Thyroid gland (tissue), 4 donors: ENCODE measurements at regions not wholly inside any gene's neighbourhood (a gene's known extent, or its start where the extent isn't known, plus 50 kb on each side); places are given as distances from the start of the nearest gene placed in this dataset.
A peak's percentile ranks its signal among the peaks of the same experiment; 100 is the strongest.

Experiments used
- DNase-seq, 2 donors: peaks; one replicate each; pipeline ENCODE4 v3.0.0-alpha.2; 2019
- H3K27ac ChIP-seq, 3 donors: fragments of 200-600 bp; sonication (generic); 1 replicate in 2 of 3; 2 replicates in 1 of 3; pipeline ENCODE4 v1.5.1; 2016 to 2019; ENCODE audit warnings: mild to moderate bottlenecking in 1 of 3, moderate library complexity in 1 of 3
- H3K27me3 ChIP-seq: fragments of 200-600 bp; sonication (generic); one replicate; pipeline ENCODE4 v1.5.1; 2019
- H3K36me3 ChIP-seq, 2 donors: fragments of 200-600 bp; sonication (generic); one replicate each; pipeline ENCODE4 v1.5.1; 2016 to 2019
- H3K4me1 ChIP-seq, 2 donors: fragments of 200-600 bp; sonication (generic); one replicate each; pipeline ENCODE4 v1.5.1; 2017 to 2019
- H3K4me3 ChIP-seq, 3 donors: fragments of 200-600 bp; sonication (generic); replicated peaks in 1 of 3; 1 replicate in 2 of 3; 2 replicates in 1 of 3; pipeline ENCODE4 v1.5.1; 2016; ENCODE audit warnings: mild to moderate bottlenecking in 1 of 3
- H3K9me3 ChIP-seq: fragments of 200-600 bp; sonication (generic); one replicate; pipeline ENCODE4 v1.5.1; 2017
- POLR2A ChIP-seq, 2 donors: fragments of 450-650 bp; IDR thresholded peaks; one replicate each; pipeline ENCODE4 v1.6.1; 2017; ENCODE audit warnings: antibody characterized with exemption in 2 of 2, mild to moderate bottlenecking in 2 of 2, moderate library complexity in 1 of 2
- WGBS, 2 donors: methylation state at CpG; one replicate each; pipeline ENCODE4 v1.1.5; 2017; 5-methylcytosine and 5-hydroxymethylcytosine counted together
- intact Hi-C: fragments of 100-400 bp; cut with DNase I; formaldehyde crosslinking; loops from one replicate; pipeline ENCODE4 v1.15.1; 2023
- TF ChIP-seq, protein P1 (sequence below), 6 experiments: fragments of 200-600 bp in 3 of 6; fragments of 450-650 bp in 3 of 6; sonication (generic) in 3 of 6; IDR thresholded peaks; one replicate each; pipeline ENCODE4 v1.5.1; 2016 to 2019; ENCODE audit warnings: antibody characterized with exemption in 6 of 6, mild to moderate bottlenecking in 2 of 6, inconsistent platforms in 1 of 6, moderate library complexity in 1 of 6

DNA sequence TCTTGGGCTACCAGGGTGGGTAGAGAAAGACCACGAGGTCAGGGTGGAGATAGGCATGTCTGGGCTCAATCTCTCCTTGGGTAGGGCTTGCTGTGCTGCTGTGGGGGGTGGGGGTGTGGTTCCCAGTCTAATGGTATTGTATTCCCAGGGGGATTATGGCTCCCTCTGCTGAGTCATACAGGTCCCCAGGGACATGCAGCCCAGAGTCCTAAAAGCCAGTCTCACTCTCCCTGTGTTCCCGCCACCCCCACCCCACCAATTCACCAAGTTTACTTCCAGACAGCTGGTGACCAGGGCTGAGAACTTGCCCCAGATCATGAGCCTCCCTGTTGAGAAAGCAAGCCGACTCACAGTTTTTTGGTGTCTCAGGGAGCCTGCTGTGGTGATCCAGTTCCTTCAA is 367.6 kb downstream of the C12orf75 start:
- WGBS, 2 donors, result 79 to 92% methylated on average over 2 to 3 of the region's 3 CpGs
- intact Hi-C loops, result no loop called here
- H3K9me3 ChIP-seq, result no peaks in the 10 kb centered on the region
- H3K27ac ChIP-seq, result no peak overlapping the region
- H3K4me3 ChIP-seq, result no peak overlapping the region
- TF ChIP-seq, protein P1, sequence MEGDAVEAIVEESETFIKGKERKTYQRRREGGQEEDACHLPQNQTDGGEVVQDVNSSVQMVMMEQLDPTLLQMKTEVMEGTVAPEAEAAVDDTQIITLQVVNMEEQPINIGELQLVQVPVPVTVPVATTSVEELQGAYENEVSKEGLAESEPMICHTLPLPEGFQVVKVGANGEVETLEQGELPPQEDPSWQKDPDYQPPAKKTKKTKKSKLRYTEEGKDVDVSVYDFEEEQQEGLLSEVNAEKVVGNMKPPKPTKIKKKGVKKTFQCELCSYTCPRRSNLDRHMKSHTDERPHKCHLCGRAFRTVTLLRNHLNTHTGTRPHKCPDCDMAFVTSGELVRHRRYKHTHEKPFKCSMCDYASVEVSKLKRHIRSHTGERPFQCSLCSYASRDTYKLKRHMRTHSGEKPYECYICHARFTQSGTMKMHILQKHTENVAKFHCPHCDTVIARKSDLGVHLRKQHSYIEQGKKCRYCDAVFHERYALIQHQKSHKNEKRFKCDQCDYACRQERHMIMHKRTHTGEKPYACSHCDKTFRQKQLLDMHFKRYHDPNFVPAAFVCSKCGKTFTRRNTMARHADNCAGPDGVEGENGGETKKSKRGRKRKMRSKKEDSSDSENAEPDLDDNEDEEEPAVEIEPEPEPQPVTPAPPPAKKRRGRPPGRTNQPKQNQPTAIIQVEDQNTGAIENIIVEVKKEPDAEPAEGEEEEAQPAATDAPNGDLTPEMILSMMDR (IDR thresholded peaks at IDR 0.05), result no peak
- TF ChIP-seq POLR2A (IDR thresholded peaks at IDR 0.05), result no peak
- DNase-seq, result no peak
- H3K4me1 ChIP-seq, result no peaks in the 10 kb centered on the region
- no peaks in the 10 kb centered on the region for H3K27me3 ChIP-seq
- H3K36me3 ChIP-seq, result no peaks in the 10 kb centered on the region

DNA sequence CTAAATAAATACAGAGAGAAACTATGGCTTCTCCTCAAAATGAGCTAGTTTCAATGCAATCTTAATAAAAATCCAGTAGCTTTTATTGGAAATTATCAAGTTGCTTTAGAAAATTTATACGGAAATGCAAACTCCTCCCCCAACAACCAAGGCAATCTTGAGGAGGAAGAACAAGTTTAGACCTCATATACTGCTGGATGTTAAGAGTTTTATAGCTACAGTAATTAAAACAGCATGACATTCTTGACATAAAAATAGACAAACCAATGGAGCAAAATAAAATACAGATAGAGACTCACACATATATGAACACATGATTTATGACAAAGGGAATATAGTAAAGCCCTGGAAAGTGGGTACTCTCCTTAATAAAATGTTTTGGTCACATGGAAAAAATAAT is 368.7 kb downstream of the C12orf75 start:
- H3K9me3 ChIP-seq, result no peaks in the 10 kb centered on the region
- H3K27me3 ChIP-seq, result no peaks in the 10 kb centered on the region
- H3K27ac ChIP-seq, result no peak overlapping the region
- TF ChIP-seq, protein P1 (IDR thresholded peaks at IDR 0.05), result no peak
- TF ChIP-seq POLR2A (IDR thresholded peaks at IDR 0.05), result no peak
- intact Hi-C loops, result no loop called here
- peaks cover 0 to 2% of the 10 kb centered on the region in 2 donors for H3K4me1 ChIP-seq
- H3K36me3 ChIP-seq, result no peaks in the 10 kb centered on the region
- WGBS, 2 donors, result 92% methylated on average over 1 of the region's 1 CpG
- no peak overlapping the region for H3K4me3 ChIP-seq
- DNase-seq, result no peak

DNA sequence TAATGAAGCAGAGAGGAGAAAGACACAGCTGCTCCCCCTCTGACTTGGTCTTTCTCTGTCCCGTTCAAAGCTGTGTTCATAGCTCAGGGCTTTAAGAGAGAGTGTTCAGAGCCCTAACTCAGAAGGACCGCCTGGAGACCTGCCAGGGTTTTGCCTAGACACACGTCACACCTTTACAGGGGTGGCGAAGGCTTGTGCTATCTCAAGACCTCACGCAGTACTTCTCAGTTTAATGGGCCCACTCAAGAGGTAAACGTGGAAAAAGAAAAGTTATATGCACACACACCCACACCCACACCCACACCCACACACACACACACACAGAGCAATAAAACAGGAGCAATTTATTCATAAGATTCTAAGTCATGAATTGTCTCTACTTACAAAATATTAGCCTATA is 374.3 kb downstream of the C12orf75 start:
- peak; percentile 93 to 94 for DNase-seq
- TF ChIP-seq, protein P1 (IDR thresholded peaks at IDR 0.05), result no peak
- no peak for TF ChIP-seq POLR2A (IDR thresholded peaks at IDR 0.05)
- Histone ChIP-seq H3K9me3 (no peaks in the 10 kb centered on the region), H3K27ac (no peak overlapping the region), H3K36me3 (no peaks in the 10 kb centered on the region), H3K4me1 (peaks cover 8 to 23% of the 10 kb centered on the region in 2 donors), H3K4me3 (no peak overlapping the region), H3K27me3 (no peaks in the 10 kb centered on the region)
- intact Hi-C loops, result loop anchor here (5.0 kb wide), 1 partner anchor 433 kb away; the partner anchor contains the start of gene NUAK1
- 17 to 34% methylated on average over 6 of the region's 6 CpGs for WGBS, 2 donors

DNA sequence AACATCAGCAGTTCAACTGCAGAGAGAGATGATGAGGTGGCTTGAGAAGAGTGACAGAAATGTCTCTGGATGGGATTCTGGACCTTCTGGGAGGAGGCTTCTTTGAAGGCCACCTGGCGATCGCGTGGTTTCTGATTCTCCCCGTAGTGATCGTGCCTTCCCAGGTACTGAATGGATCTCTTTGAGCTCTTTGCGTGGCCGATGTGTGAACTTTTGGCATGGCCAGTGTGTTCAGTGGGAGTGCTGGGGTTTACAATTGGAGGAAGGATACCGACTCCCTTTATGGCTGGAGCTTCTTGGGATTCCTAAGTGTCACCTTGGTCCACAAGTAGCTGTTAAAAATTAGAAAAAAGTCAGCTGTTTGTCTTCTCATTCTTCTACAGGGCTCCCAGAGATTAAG is 374.7 kb downstream of the C12orf75 start:
- Histone ChIP-seq H3K9me3 (no peaks in the 10 kb centered on the region), H3K27me3 (no peaks in the 10 kb centered on the region), H3K36me3 (no peaks in the 10 kb centered on the region), H3K27ac (no peak overlapping the region), H3K4me3 (no peak overlapping the region), H3K4me1 (peaks cover 8 to 23% of the 10 kb centered on the region in 2 donors)
- DNase-seq, result no peak
- 84 to 85% methylated on average over 8 of the region's 8 CpGs for WGBS, 2 donors
- intact Hi-C loops, result loop anchor here (5.0 kb wide), 1 partner anchor 432 kb away; the partner anchor contains the start of gene NUAK1
- TF ChIP-seq POLR2A (IDR thresholded peaks at IDR 0.05), result no peak
- TF ChIP-seq, protein P1 (IDR thresholded peaks at IDR 0.05), result no peak

DNA sequence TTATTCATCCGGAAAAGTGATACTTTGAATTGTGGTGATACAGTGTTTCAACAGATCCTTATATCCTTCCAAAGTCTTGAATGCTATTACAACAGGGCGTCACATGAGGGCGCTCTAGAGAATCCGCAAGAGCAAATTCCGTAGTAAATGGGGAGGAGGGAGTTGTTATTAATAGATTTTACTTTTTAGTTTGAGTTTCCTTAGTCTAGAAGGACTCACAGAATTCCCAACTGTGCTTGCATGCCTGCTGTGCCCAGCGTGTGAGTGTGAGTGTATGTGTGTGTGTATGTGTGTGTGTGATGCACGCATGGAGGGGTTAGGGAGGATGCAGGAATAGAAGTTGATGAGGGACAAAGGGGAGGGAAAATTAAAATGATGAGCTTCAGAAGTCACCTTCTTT is 375.3 kb downstream of the C12orf75 start:
- no peaks in the 10 kb centered on the region for H3K9me3 ChIP-seq
- TF ChIP-seq, protein P1 (IDR thresholded peaks at IDR 0.05), result peak; percentile 45 to 79 (median 73)
- no peak for TF ChIP-seq POLR2A (IDR thresholded peaks at IDR 0.05)
- peak; percentile 50 to 67 for DNase-seq
- 28 to 31% methylated on average over 7 of the region's 7 CpGs for WGBS, 2 donors
- H3K27ac ChIP-seq, result no peak overlapping the region
- H3K4me3 ChIP-seq, result no peak overlapping the region
- H3K27me3 ChIP-seq, result no peaks in the 10 kb centered on the region
- no peaks in the 10 kb centered on the region for H3K36me3 ChIP-seq
- peaks cover 8 to 23% of the 10 kb centered on the region in 2 donors for H3K4me1 ChIP-seq
- intact Hi-C loops, result loop anchor here (5.0 kb wide), 1 partner anchor 432 kb away; the partner anchor contains the start of gene NUAK1
